DND-41 (cell line): ENCODE measurements at regions not wholly inside any gene's neighbourhood (a gene's known extent, or its start where the extent isn't known, plus 50 kb on each side); places are given as distances from the start of the nearest gene placed in this dataset.

Source experiments
- ATAC-seq: fragments of 200-7000 bp; cut with Tn5 transposase; 3 replicates; pipeline ENCODE4 v1.9.1; 2021; ENCODE audit warnings: low read depth; ENCODE audit not compliant: insufficient read depth
- DNase-seq: peaks from one replicate; pipeline ENCODE4 v3.0.0-alpha.2; 2020
- H2AFZ ChIP-seq: 2 replicates; pipeline ENCODE4 v1.6.0; 2012; ENCODE audit warnings: low read depth, low read length
- H3K27ac ChIP-seq: 2 replicates; pipeline ENCODE4 v1.5.1; 2012; ENCODE audit warnings: low read length, inconsistent platforms
- H3K27me3 ChIP-seq: fragments of 200-600 bp; sonication (generic); 2 replicates; pipeline ENCODE4 v1.6.0; 2012; ENCODE audit warnings: low read length, mild to moderate bottlenecking, inconsistent platforms; ENCODE audit not compliant: insufficient read depth, poor library complexity
- H3K36me3 ChIP-seq: 2 replicates; pipeline ENCODE4 v1.5.1; 2012; ENCODE audit warnings: low read length, inconsistent platforms; ENCODE audit not compliant: insufficient read depth
- H3K4me1 ChIP-seq: 2 replicates; pipeline ENCODE4 v1.5.1; 2012; ENCODE audit warnings: mild to moderate bottlenecking, low read length; ENCODE audit not compliant: insufficient read depth
- H3K4me2 ChIP-seq: 2 replicates; pipeline ENCODE4 v1.6.0; 2012; ENCODE audit warnings: mild to moderate bottlenecking, moderate library complexity, low read length, inconsistent platforms; ENCODE audit not compliant: insufficient read depth
- H3K4me3 ChIP-seq, 2 experiments: fragments of 200-600 bp in 1 of 2; shearing (Covaris generic) in 1 of 2; 2 replicates each; pipeline ENCODE4 v1.5.1; 2012 to 2016; ENCODE audit warnings: inconsistent platforms in 2 of 2, low read length in 2 of 2, mild to moderate bottlenecking in 2 of 2, low read depth in 1 of 2, moderate library complexity in 1 of 2
- H3K79me2 ChIP-seq: 2 replicates; pipeline ENCODE4 v1.6.0; 2012; ENCODE audit warnings: low read length, inconsistent platforms; ENCODE audit not compliant: insufficient read depth
- H3K9ac ChIP-seq: 2 replicates; pipeline ENCODE4 v1.6.0; 2012; ENCODE audit warnings: low read depth, mild to moderate bottlenecking, inconsistent platforms, low read length, moderate library complexity
- H3K9me3 ChIP-seq: 2 replicates; pipeline ENCODE4 v1.5.1; 2012; ENCODE audit warnings: low read length, moderate library complexity, mild to moderate bottlenecking, inconsistent platforms; ENCODE audit not compliant: insufficient read depth, severe bottlenecking
- H4K20me1 ChIP-seq: 2 replicates; pipeline ENCODE4 v1.6.0; 2012; ENCODE audit warnings: low read length; ENCODE audit not compliant: insufficient read depth
- CTCF ChIP-seq: IDR thresholded peaks from 2 replicates; pipeline ENCODE4 v1.5.1; 2012; ENCODE audit warnings: borderline replicate concordance, low read length, moderate library complexity, mild to moderate bottlenecking; ENCODE audit not compliant: poor library complexity, severe bottlenecking; ENCODE audit errors: extremely low read depth
- EZH2 ChIP-seq: IDR thresholded peaks from 3 replicates; pipeline ENCODE4 v1.6.1; 2012; ENCODE audit warnings: borderline replicate concordance, low read depth, mild to moderate bottlenecking, moderate library complexity, low read length, inconsistent platforms; ENCODE audit not compliant: severe bottlenecking

GRCh38 chr11:116426761-116427160 is 346.0 kb downstream of the BUD13 start:
- DNase-seq (no peak), ATAC-seq (no peak)
- Histone ChIP-seq H3K9ac (no peak overlapping the region), H3K4me1 (peaks cover 1% of the 10 kb centered on the region; the same call in 1 of the 2 replicates), H3K9me3 (no peaks in the 10 kb centered on the region), H3K27ac (no peak overlapping the region), H3K27me3 (peaks cover 26% of the 10 kb centered on the region), H3K4me2 (no peak overlapping the region), H4K20me1 (0 out of 2 replicates have a peak, but pooled peaks cover 4% of the 10 kb centered on the region), H3K4me3 (no peak overlapping the region), H2AFZ (no peak overlapping the region), H3K36me3 (no peaks in the 10 kb centered on the region), H3K79me2 (no peaks in the 10 kb centered on the region)
- TF ChIP-seq CTCF (no peak), EZH2 (no peak)

GRCh38 chr11:116424615-116425261 is 348.0 kb downstream of the BUD13 start:
- Histone ChIP-seq H3K9me3 (no peaks in the 10 kb centered on the region), H3K4me3 (no peak overlapping the region), H3K27me3 (peaks cover 35% of the 10 kb centered on the region), H2AFZ (no peak overlapping the region), H3K9ac (no peak overlapping the region), H3K27ac (no peak overlapping the region), H3K79me2 (no peaks in the 10 kb centered on the region), H3K36me3 (no peaks in the 10 kb centered on the region), H3K4me2 (no peak overlapping the region), H3K4me1 (peaks cover 3% of the 10 kb centered on the region; the same call in 1 of the 2 replicates), H4K20me1 (0 out of 2 replicates have a peak, but pooled peaks cover 4% of the 10 kb centered on the region)
- ATAC-seq, result no peak
- TF ChIP-seq CTCF (no peak), EZH2 (no peak)
- no peak for DNase-seq

- Histone ChIP-seq H3K4me1 (peaks cover 3% of the 10 kb centered on the region; the same call in 1 of the 2 replicates), H4K20me1 (0 out of 2 replicates have a peak, but pooled peaks cover 4% of the 10 kb centered on the region), H3K79me2 (no peaks in the 10 kb centered on the region), H3K36me3 (no peaks in the 10 kb centered on the region), H3K27ac (no peak overlapping the region), H2AFZ (no peak overlapping the region), H3K9ac (no peak overlapping the region), H3K4me2 (no peak overlapping the region), H3K27me3 (peaks cover 24% of the 10 kb centered on the region), H3K9me3 (no peaks in the 10 kb centered on the region), H3K4me3 (no peak overlapping the region)
- DNase-seq, result no peak
- no peak for ATAC-seq
- no peak for TF ChIP-seq CTCF
- TF ChIP-seq EZH2, result no peak
Measured at GRCh38 chr11:116422956-116423600, 349.7 kb downstream of the BUD13 start.
